ENCODE measurements at regions not wholly inside any gene's neighbourhood (a gene's known extent, or its start where the extent isn't known, plus 50 kb on each side); places are given as distances from the start of the nearest gene placed in this dataset.

GRCh38 chr6:66238851-66239250 is 531.8 kb upstream of the EYS start:
- TF ChIP-seq BHLHE40 (IDR thresholded peaks at IDR 0.05; ENCODE audit: borderline replicate concordance) (no peak), FOXK2 (IDR thresholded peaks at IDR 0.05) (no peak), FOXM1 (IDR thresholded peaks at IDR 0.05; ENCODE audit: borderline replicate concordance) (no peak), HDGF (IDR thresholded peaks at IDR 0.05; ENCODE audit: borderline replicate concordance) (no peak), ZNF384 (IDR thresholded peaks at IDR 0.05) (no peak), SUZ12 (IDR thresholded peaks at IDR 0.05) (no peak)
